Liver (tissue), 8 donors: ENCODE measurements at regions not wholly inside any gene's neighbourhood (a gene's known extent, or its start where the extent isn't known, plus 50 kb on each side); places are given as distances from the start of the nearest gene placed in this dataset.

ENCODE experiments used
- DNase-seq: peaks from one replicate; pipeline ENCODE4 v3.0.0-alpha.2; 2017; ENCODE audit warnings: low spot score
- H3K27ac ChIP-seq, 2 donors: one replicate each; pipeline ENCODE4 v1.7.0; 2013; ENCODE audit warnings: inconsistent platforms in 2 of 2, low read length in 2 of 2, control low read depth in 1 of 2, low read depth in 1 of 2, mild to moderate bottlenecking in 1 of 2
- H3K27me3 ChIP-seq, 4 donors: one replicate each; pipeline versions ENCODE4 v1.6.1 to v1.7.0; 2013; ENCODE audit warnings: low read length in 3 of 4, inconsistent platforms in 1 of 4, mild to moderate bottlenecking in 1 of 4, moderate library complexity in 1 of 4; ENCODE audit not compliant: control insufficient read depth in 4 of 4, insufficient read depth in 4 of 4
- H3K36me3 ChIP-seq, 4 donors: one replicate each; pipeline versions ENCODE4 v1.6.1 to v1.7.0; 2013; ENCODE audit warnings: low read length in 3 of 4, mild to moderate bottlenecking in 3 of 4, low read depth in 1 of 4, moderate library complexity in 1 of 4; ENCODE audit not compliant: control insufficient read depth in 4 of 4, insufficient read depth in 3 of 4
- H3K4me1 ChIP-seq, 4 donors: one replicate each; pipeline versions ENCODE4 v1.6.1 to v1.7.0; 2013; ENCODE audit warnings: low read length in 3 of 4, mild to moderate bottlenecking in 3 of 4, moderate library complexity in 1 of 4; ENCODE audit not compliant: control insufficient read depth in 4 of 4, insufficient read depth in 4 of 4
- H3K4me3 ChIP-seq, 3 donors: one replicate each; pipeline versions ENCODE4 v1.6.1 to v1.7.0; 2013; ENCODE audit warnings: low read length in 3 of 3, control low read depth in 1 of 3, low read depth in 1 of 3, mild to moderate bottlenecking in 1 of 3
- H3K9ac ChIP-seq, 2 donors: one replicate each; pipeline ENCODE4 v1.7.0; 2013; ENCODE audit warnings: low read length in 2 of 2, mild to moderate bottlenecking in 2 of 2, moderate library complexity in 2 of 2, control low read depth in 1 of 2, low read depth in 1 of 2
- H3K9me3 ChIP-seq, 4 donors: one replicate each; pipeline versions ENCODE4 v1.6.1 to v1.7.0; 2013; ENCODE audit warnings: low read length in 3 of 4; ENCODE audit not compliant: control insufficient read depth in 4 of 4
- CTCF ChIP-seq: fragments of 150-350 bp; IDR thresholded peaks from 2 replicates; pipeline ENCODE4 v1.5.1; 2017; ENCODE audit warnings: improper control_type of control experiment, low read depth, low read length; ENCODE audit not compliant: missing input control
- EGR1 ChIP-seq, 2 donors: IDR thresholded peaks; 2 replicates each; pipeline ENCODE4 v1.6.1; 2016 to 2018; ENCODE audit warnings: antibody characterized with exemption in 2 of 2, low read depth in 2 of 2
- FOXA1 ChIP-seq: IDR thresholded peaks from 2 replicates; pipeline ENCODE4 v1.6.1; 2016; ENCODE audit warnings: antibody characterized with exemption
- FOXA2 ChIP-seq: IDR thresholded peaks from 2 replicates; pipeline ENCODE4 v1.6.1; 2016; ENCODE audit warnings: antibody characterized with exemption
- GABPA ChIP-seq, 2 donors: IDR thresholded peaks in 1 of 2; conservative IDR thresholded peaks in 1 of 2; 2 replicates each; pipeline ENCODE4 v1.6.1; 2016; ENCODE audit warnings: antibody characterized with exemption in 2 of 2, mild to moderate bottlenecking in 1 of 2, moderate library complexity in 1 of 2
- HNF4A ChIP-seq, 2 donors: conservative IDR thresholded peaks; 2 replicates each; pipeline ENCODE4 v1.6.1; 2016; ENCODE audit warnings: antibody characterized with exemption in 2 of 2, mild to moderate bottlenecking in 2 of 2
- HNF4G ChIP-seq: IDR thresholded peaks from 2 replicates; pipeline ENCODE4 v1.6.1; 2016; ENCODE audit warnings: antibody characterized with exemption
- JUND ChIP-seq, 2 donors: IDR thresholded peaks; 2 replicates each; pipeline ENCODE4 v1.6.1; 2016; ENCODE audit warnings: antibody characterized with exemption in 2 of 2
- MAX ChIP-seq: IDR thresholded peaks from 2 replicates; pipeline ENCODE4 v1.6.1; 2016; ENCODE audit warnings: antibody characterized with exemption
- REST ChIP-seq: IDR thresholded peaks from 2 replicates; pipeline ENCODE4 v1.6.1; 2016; ENCODE audit warnings: antibody characterized with exemption, mild to moderate bottlenecking
- RXRA ChIP-seq, 2 donors: IDR thresholded peaks; 2 replicates each; pipeline ENCODE4 v1.6.1; 2017 to 2018; ENCODE audit warnings: antibody characterized with exemption in 2 of 2, mild to moderate bottlenecking in 1 of 2
- SP1 ChIP-seq: IDR thresholded peaks from 2 replicates; pipeline ENCODE4 v1.6.1; 2018; ENCODE audit warnings: antibody characterized with exemption, mild to moderate bottlenecking
- TAF1 ChIP-seq: conservative IDR thresholded peaks from 2 replicates; pipeline ENCODE4 v1.6.1; 2016; ENCODE audit warnings: antibody characterized with exemption, mild to moderate bottlenecking
- YY1 ChIP-seq: IDR thresholded peaks from 2 replicates; pipeline ENCODE4 v1.6.1; 2016; ENCODE audit warnings: antibody characterized with exemption, mild to moderate bottlenecking
- ZBTB33 ChIP-seq: IDR thresholded peaks from 2 replicates; pipeline ENCODE4 v1.6.1; 2016; ENCODE audit warnings: antibody characterized with exemption
- WGBS: extraction: QIAGEN DNeasy Blood & Tissue Kit; methylation state at CpG from one replicate; pipeline ENCODE4 v1.1.7; 2013; 5-methylcytosine and 5-hydroxymethylcytosine counted together
- donor health status: healthy.
- donor health status: healthy.
- donor health status: healthy.
- donor health status: healthy.
- donor health status: healthy.

- no peaks in the 10 kb centered on the region for H3K9me3 ChIP-seq
- DNase-seq = no peak
- H3K27ac ChIP-seq = no peak overlapping the region
- H3K36me3 ChIP-seq = no peaks in the 10 kb centered on the region
- TF ChIP-seq EGR1 (IDR thresholded peaks at IDR 0.05; ENCODE audit: low read depth in 2 of 2) (no peak), GABPA (IDR thresholded peaks at IDR 0.05 in 1 of 2, conservative IDR thresholded peaks at IDR 0.05 in 1 of 2) (no peak), YY1 (no peak), FOXA2 (no peak)
- no peaks in the 10 kb centered on the region for H3K27me3 ChIP-seq
- no peak overlapping the region for H3K9ac ChIP-seq
- H3K4me1 ChIP-seq = no peaks in the 10 kb centered on the region
- H3K4me3 ChIP-seq = no peak overlapping the region
Measured at GRCh38 chr4:22313976-22314375, 201.9 kb downstream of the ADGRA3 start.

GRCh38 chr4:22312113-22312512 lies 203.8 kb downstream of the ADGRA3 start:
- Histone ChIP-seq H3K4me3 (no peak overlapping the region), H3K9ac (no peak overlapping the region), H3K9me3 (no peaks in the 10 kb centered on the region), H3K27me3 (no peaks in the 10 kb centered on the region), H3K36me3 (no peaks in the 10 kb centered on the region), H3K4me1 (no peaks in the 10 kb centered on the region), H3K27ac (no peak overlapping the region)
- WGBS = 66% methylated on average over 4 of the region's 4 CpGs
- no peak for DNase-seq
- TF ChIP-seq FOXA2 = no peak
- TF ChIP-seq TAF1 = no peak
- TF ChIP-seq GABPA (IDR thresholded peaks at IDR 0.05 in 1 of 2, conservative IDR thresholded peaks at IDR 0.05 in 1 of 2) = no peak
- no peak for TF ChIP-seq YY1
- TF ChIP-seq RXRA (IDR thresholded peaks at IDR 0.05) = no peak
- TF ChIP-seq JUND (IDR thresholded peaks at IDR 0.05) = no peak
- no peak for TF ChIP-seq ZBTB33
- no peak for TF ChIP-seq HNF4G
- no peak for TF ChIP-seq SP1

GRCh38 chr4:22301253-22301652 lies 214.6 kb downstream of the ADGRA3 start:
- no peak for DNase-seq
- H3K27ac ChIP-seq = no peak overlapping the region
- WGBS = 87% methylated on average over 2 of the region's 2 CpGs
- no peak overlapping the region for H3K4me3 ChIP-seq
- no peaks in the 10 kb centered on the region for H3K27me3 ChIP-seq
- H3K36me3 ChIP-seq = no peaks in the 10 kb centered on the region
- no peak for TF ChIP-seq FOXA2
- no peak for TF ChIP-seq FOXA1
- TF ChIP-seq YY1 = no peak
- no peak for TF ChIP-seq HNF4A (conservative IDR thresholded peaks at IDR 0.05)
- TF ChIP-seq EGR1 (IDR thresholded peaks at IDR 0.05; ENCODE audit: low read depth in 2 of 2) = no peak
- no peak for TF ChIP-seq SP1
- no peak for TF ChIP-seq CTCF
- TF ChIP-seq MAX = no peak
- TF ChIP-seq REST = no peak
- no peaks in the 10 kb centered on the region for H3K4me1 ChIP-seq
- no peak overlapping the region for H3K9ac ChIP-seq
- H3K9me3 ChIP-seq = peaks cover 0 to 11% (median 2%) of the 10 kb centered on the region in 4 donors
